ENCODE measurements at regions not wholly inside any gene's neighbourhood (a gene's known extent, or its start where the extent isn't known, plus 50 kb on each side); places are given as distances from the start of the nearest gene placed in this dataset.

DNA sequence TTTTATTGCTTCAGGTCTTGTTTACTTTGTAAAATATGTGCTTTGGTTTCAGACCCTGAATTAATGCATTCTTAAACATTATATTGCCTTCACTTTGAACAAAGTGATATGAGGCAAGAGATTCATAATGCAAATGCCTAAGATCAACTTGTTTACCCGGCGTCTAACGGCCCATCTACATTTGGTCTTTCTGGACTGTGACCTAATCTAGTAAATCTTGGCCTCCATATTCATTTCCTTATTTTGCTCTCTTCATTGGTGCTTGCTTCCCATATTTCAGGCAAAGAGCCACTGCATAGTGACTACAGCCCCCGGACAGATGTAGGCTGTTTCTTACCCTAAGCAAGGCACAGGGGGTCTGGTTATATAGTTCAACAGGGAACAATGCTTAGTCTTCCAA lies 53.0 kb upstream of the SLC39A10 start (continued):
- TF ChIP-seq, protein P1, sequence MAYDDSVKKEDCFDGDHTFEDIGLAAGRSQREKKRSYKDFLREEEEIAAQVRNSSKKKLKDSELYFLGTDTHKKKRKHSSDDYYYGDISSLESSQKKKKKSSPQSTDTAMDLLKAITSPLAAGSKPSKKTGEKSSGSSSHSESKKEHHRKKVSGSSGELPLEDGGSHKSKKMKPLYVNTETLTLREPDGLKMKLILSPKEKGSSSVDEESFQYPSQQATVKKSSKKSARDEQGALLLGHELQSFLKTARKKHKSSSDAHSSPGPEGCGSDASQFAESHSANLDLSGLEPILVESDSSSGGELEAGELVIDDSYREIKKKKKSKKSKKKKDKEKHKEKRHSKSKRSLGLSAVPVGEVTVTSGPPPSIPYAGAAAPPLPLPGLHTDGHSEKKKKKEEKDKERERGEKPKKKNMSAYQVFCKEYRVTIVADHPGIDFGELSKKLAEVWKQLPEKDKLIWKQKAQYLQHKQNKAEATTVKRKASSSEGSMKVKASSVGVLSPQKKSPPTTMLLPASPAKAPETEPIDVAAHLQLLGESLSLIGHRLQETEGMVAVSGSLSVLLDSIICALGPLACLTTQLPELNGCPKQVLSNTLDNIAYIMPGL (CRISPR knock-in tag; IDR thresholded peaks at IDR 0.05; ENCODE audit: borderline replicate concordance), result no peak
- TF ChIP-seq ESRRA (IDR thresholded peaks at IDR 0.05; ENCODE audit: borderline replicate concordance, low read length) (no peak), MAFK (IDR thresholded peaks at IDR 0.05; ENCODE audit: partially characterized antibody) (no peak), EP300 (IDR thresholded peaks at IDR 0.05) (no peak), CHD4 (IDR thresholded peaks at IDR 0.05; ENCODE audit: borderline replicate concordance) (no peak), CBX8 (IDR thresholded peaks at IDR 0.05) (no peak)

DNA sequence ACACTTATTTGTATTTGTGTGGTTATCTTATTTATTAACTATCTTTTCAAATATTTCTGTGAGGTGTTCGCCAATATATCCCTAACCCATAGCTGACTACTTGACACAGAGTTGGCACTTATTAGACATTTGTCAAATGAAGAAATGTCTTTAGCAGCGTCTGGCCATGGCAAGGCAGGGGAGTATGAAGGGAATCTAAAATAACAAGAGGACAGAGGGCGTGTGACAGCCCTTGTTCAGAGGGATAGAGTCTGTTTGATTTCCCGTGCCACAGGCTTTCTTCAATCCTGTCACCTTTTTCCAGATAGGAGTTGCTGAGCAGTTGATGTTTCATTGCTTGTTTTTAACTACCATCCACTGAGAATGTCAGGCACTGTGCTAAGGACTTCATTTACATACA lies 53.6 kb upstream of the SLC39A10 start:
- no peak overlapping the region for H3K27ac ChIP-seq
- no peak for DNase-seq (ENCODE audit: low read depth in 1 of 2, low spot score in 1 of 2)
- H3K4me1 ChIP-seq, result 0 out of 3 replicates have a peak, but pooled peaks cover 3% of the 10 kb centered on the region
- no peak for FAIRE-seq
- 75% methylated on average over 4 of the region's 4 CpGs for WGBS (ENCODE audit: missing lambda C conversion rate)
- no peak for TF ChIP-seq NFE2L2 (conservative IDR thresholded peaks at IDR 0.05; ENCODE audit: low read length)
- no peak for TF ChIP-seq ZNF302 (CRISPR knock-in tag; IDR thresholded peaks at IDR 0.05)
- no peak for TF ChIP-seq ESRRA (IDR thresholded peaks at IDR 0.05; ENCODE audit: borderline replicate concordance, low read length)
- TF ChIP-seq HDAC2 (IDR thresholded peaks at IDR 0.05), result no peak
- TF ChIP-seq, protein P2, sequence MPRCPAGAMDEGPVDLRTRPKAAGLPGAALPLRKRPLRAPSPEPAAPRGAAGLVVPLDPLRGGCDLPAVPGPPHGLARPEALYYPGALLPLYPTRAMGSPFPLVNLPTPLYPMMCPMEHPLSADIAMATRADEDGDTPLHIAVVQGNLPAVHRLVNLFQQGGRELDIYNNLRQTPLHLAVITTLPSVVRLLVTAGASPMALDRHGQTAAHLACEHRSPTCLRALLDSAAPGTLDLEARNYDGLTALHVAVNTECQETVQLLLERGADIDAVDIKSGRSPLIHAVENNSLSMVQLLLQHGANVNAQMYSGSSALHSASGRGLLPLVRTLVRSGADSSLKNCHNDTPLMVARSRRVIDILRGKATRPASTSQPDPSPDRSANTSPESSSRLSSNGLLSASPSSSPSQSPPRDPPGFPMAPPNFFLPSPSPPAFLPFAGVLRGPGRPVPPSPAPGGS (IDR thresholded peaks at IDR 0.05), result no peak
- no peak for TF ChIP-seq RNF2 (IDR thresholded peaks at IDR 0.05; ENCODE audit: borderline replicate concordance, low read depth)
- TF ChIP-seq CBX2 (IDR thresholded peaks at IDR 0.05; ENCODE audit: borderline replicate concordance, low read depth), result no peak
- no peaks in the 10 kb centered on the region for H3K9me3 ChIP-seq
- no peak overlapping the region for H3K4me2 ChIP-seq
- ChIA-PET CTCF (interaction anchor here (0.6 kb wide), 1 partner anchor 57 kb away, joined by 3 read pairs; no protein-coding TSS in a partner anchor), POLR2A (no interaction called here)
- no peak for ATAC-seq
- no peak overlapping the region for H3K4me3 ChIP-seq

- FAIRE-seq (no peak), DNase-seq (ENCODE audit: low read depth in 1 of 2, low spot score in 1 of 2) (no peak), ATAC-seq (no peak)
- Histone ChIP-seq H3K27ac (no peak overlapping the region), H3K9me3 (no peaks in the 10 kb centered on the region), H3K4me3 (no peak overlapping the region), H3K4me2 (no peak overlapping the region), H3K4me1 (0 out of 3 replicates have a peak, but pooled peaks cover 3% of the 10 kb centered on the region)
- POLR2A ChIA-PET, result no interaction called here
- TF ChIP-seq, protein P2 (IDR thresholded peaks at IDR 0.05), result no peak
- TF ChIP-seq EHMT2 (IDR thresholded peaks at IDR 0.05; ENCODE audit: low read depth), result no peak
- CTCF ChIA-PET, result interaction anchor here (0.6 kb wide), 1 partner anchor 58 kb away, joined by 3 read pairs; no protein-coding TSS in a partner anchor
- WGBS (ENCODE audit: missing lambda C conversion rate), result 94% methylated on average over 7 of the region's 7 CpGs
Measured at GRCh38 chr2:195602687-195603086, 54.3 kb upstream of the SLC39A10 start.

DNA sequence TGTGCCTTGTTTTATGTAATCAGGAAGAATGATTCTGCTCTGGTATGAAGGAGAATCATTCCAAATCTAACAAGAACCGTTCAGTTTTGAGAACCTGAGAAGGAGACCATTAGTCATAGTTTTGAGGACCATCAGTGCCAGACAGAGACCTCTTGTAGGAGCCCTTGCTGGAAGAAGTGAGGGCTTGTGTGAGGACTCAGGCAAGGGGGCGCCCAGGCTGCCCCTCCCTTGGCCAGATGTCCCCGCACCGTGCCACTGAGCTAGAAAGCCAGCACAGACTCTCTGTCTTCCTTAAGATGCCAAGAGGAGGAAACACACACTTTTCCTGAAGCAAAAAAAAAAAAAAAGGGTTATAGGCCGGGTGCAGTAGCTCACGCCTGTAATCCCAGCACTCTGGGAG lies 55.7 kb upstream of the SLC39A10 start:
- H3K4me2 ChIP-seq, result no peak overlapping the region
- H3K9me3 ChIP-seq, result no peaks in the 10 kb centered on the region
- 0 out of 6 replicates have a peak overlapping the region, but pooled peaks of 1 of the 2 experiments have one; percentile 26 for H3K27ac ChIP-seq
- ATAC-seq (no peak), FAIRE-seq (no peak), DNase-seq (ENCODE audit: low read depth in 1 of 2, low spot score in 1 of 2) (no peak)
- H3K4me3 ChIP-seq, result no peak overlapping the region
- WGBS (ENCODE audit: missing lambda C conversion rate), result 86% methylated on average over 6 of the region's 6 CpGs
- ChIA-PET POLR2A (interaction anchor here (0.7 kb wide), 1 partner anchor 85 kb away, joined by 3 read pairs; no protein-coding TSS in a partner anchor), CTCF (interaction anchor here (1.5 kb wide), 1 partner anchor 9 kb away, joined by 3 read pairs; no protein-coding TSS in a partner anchor)
- H3K4me1 ChIP-seq, result no peaks in the 10 kb centered on the region
- TF ChIP-seq GATA3 (IDR thresholded peaks at IDR 0.05; ENCODE audit: borderline replicate concordance) (no peak), EHF (CRISPR knock-in tag; IDR thresholded peaks at IDR 0.05) (no peak), CBX2 (IDR thresholded peaks at IDR 0.05; ENCODE audit: borderline replicate concordance, low read depth) (no peak), RCOR1 (IDR thresholded peaks at IDR 0.05; ENCODE audit: low read depth, low read length) (no peak), ESRRA (IDR thresholded peaks at IDR 0.05; ENCODE audit: borderline replicate concordance, low read length) (no peak), CHD2 (IDR thresholded peaks at IDR 0.05; ENCODE audit: low read length, partially characterized antibody) (no peak), SREBF2 (IDR thresholded peaks at IDR 0.05) (no peak), MAX (IDR thresholded peaks at IDR 0.05) (no peak), CTCF (IDR thresholded peaks at IDR 0.05) (no peak), REST (IDR thresholded peaks at IDR 0.05) (no peak), JUNB (IDR thresholded peaks at IDR 0.05) (no peak), ZNF302 (CRISPR knock-in tag; IDR thresholded peaks at IDR 0.05) (no peak)
